Psoas muscle (tissue), 7 donors: ENCODE measurements at regions not wholly inside any gene's neighbourhood (a gene's known extent, or its start where the extent isn't known, plus 50 kb on each side); places are given as distances from the start of the nearest gene placed in this dataset.

Experiments
- ATAC-seq, 4 donors: fragments of 200-7000 bp; cut with Tn5 transposase; one replicate each; pipeline ENCODE4 v1.9.1; 2020; ENCODE audit warnings: moderate library complexity in 3 of 4, mild to moderate bottlenecking in 2 of 4
- DNase-seq, 2 donors: peaks; one replicate each; pipeline ENCODE4 v3.0.0-alpha.2; 2020
- H3K27ac ChIP-seq: fragments of 200-600 bp; one replicate; pipeline ENCODE4 v1.8.0; 2022
- H3K27me3 ChIP-seq, 3 donors: fragments of 200-600 bp in 1 of 3; one replicate each; pipeline versions ENCODE4 v1.6.1 to v1.8.0; 2013 to 2022; ENCODE audit warnings: low read length in 2 of 3, mild to moderate bottlenecking in 2 of 3, moderate library complexity in 1 of 3; ENCODE audit not compliant: insufficient read depth in 3 of 3
- H3K36me3 ChIP-seq, 2 donors: fragments of 200-600 bp in 1 of 2; one replicate each; pipeline versions ENCODE4 v1.6.1 to v1.8.0; 2013 to 2022; ENCODE audit warnings: low read depth in 1 of 2, mild to moderate bottlenecking in 1 of 2, moderate library complexity in 1 of 2; ENCODE audit not compliant: insufficient read depth in 1 of 2
- H3K4me1 ChIP-seq: fragments of 200-600 bp; one replicate; pipeline ENCODE4 v1.8.0; 2022
- H3K4me3 ChIP-seq: fragments of 200-600 bp; one replicate; pipeline ENCODE4 v1.8.0; 2022; ENCODE audit warnings: mild to moderate bottlenecking
- H3K9me3 ChIP-seq: fragments of 200-600 bp; one replicate; pipeline ENCODE4 v1.8.0; 2022
- WGBS, 3 donors: extraction: QIAGEN DNeasy Blood & Tissue Kit; methylation state at CpG; one replicate each; pipeline versions ENCODE4 v1.1.6 to v1.1.7; 2013; 5-methylcytosine and 5-hydroxymethylcytosine counted together
- intact Hi-C, 2 donors: fragments of 100-400 bp; cut with DNase I; formaldehyde crosslinking; loops; one replicate each; pipeline versions ENCODE4 v1.11.0 to v1.14.2; 2022
- TF ChIP-seq, protein P1 (sequence below): fragments of 200-600 bp; IDR thresholded peaks from one replicate; pipeline ENCODE4 v1.8.0; 2022; ENCODE audit warnings: antibody characterized with exemption
- donor health status: healthy with polysubstance abuse.
- donor health status: DM: no; HTN: no; CAD: no; lungs with moderate emphysema.
- donor health status: Bipolar disorder and iron deficiency.
- donor health status: healthy.
- donor health status: DM: yes; HTN: yes; CAD: no.
- donor health status: DM: no; HTN: no; CAD: no.
- donor health status: DM: yes; HTN: yes; CAD: no.

DNA sequence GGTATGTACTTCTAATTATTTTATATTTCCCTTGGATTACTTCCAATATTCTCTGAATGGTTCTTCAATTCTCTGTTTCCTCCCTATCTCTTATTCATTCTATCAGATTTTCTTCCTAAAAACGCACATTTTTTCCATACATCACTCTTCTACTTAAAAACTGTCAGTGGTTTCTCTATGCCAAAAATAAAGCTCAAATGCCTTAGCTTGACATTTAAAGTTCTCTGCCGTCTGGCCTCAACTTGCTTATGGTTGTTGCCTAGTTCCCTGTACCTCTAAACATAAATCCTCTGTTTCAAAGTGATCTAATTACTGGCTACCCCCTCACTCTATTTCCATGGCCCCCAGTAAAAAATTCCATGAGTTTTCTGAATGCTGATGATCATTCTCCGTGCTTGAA, 671.0 kb upstream of the ADGRL2 start:
- intact Hi-C loops, result no loop called here
- Histone ChIP-seq H3K27ac (no peak overlapping the region), H3K9me3 (no peaks in the 10 kb centered on the region), H3K36me3 (no peaks in the 10 kb centered on the region), H3K4me1 (no peaks in the 10 kb centered on the region), H3K27me3 (no peaks in the 10 kb centered on the region), H3K4me3 (no peak overlapping the region)
- ATAC-seq (no peak), DNase-seq (no peak)
- WGBS, 3 donors, result 44 to 51% (median 45%) methylated on average over 3 of the region's 3 CpGs
- TF ChIP-seq, protein P1, sequence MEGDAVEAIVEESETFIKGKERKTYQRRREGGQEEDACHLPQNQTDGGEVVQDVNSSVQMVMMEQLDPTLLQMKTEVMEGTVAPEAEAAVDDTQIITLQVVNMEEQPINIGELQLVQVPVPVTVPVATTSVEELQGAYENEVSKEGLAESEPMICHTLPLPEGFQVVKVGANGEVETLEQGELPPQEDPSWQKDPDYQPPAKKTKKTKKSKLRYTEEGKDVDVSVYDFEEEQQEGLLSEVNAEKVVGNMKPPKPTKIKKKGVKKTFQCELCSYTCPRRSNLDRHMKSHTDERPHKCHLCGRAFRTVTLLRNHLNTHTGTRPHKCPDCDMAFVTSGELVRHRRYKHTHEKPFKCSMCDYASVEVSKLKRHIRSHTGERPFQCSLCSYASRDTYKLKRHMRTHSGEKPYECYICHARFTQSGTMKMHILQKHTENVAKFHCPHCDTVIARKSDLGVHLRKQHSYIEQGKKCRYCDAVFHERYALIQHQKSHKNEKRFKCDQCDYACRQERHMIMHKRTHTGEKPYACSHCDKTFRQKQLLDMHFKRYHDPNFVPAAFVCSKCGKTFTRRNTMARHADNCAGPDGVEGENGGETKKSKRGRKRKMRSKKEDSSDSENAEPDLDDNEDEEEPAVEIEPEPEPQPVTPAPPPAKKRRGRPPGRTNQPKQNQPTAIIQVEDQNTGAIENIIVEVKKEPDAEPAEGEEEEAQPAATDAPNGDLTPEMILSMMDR, result no peak

DNA sequence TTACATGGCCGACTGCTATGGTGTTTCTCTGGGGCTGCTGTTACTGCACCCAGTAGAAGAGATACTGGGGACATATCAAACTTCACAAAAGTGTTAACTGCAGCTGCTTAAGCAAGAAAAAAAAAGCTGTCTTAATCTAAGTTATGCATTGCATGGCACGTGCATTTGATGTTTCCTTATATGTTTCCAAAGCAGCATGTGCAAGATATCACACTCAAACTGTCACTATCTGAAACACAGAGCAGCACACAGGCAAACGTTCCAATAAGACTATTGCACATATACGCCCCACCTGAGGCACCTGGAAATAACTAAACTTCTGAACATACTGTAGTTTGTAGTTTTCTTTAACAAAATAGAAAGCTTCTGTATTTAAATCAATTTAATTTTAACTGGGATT, 671.4 kb upstream of the ADGRL2 start:
- H3K4me3 ChIP-seq, result no peak overlapping the region
- H3K27ac ChIP-seq, result no peak overlapping the region
- H3K27me3 ChIP-seq, result no peaks in the 10 kb centered on the region
- no peaks in the 10 kb centered on the region for H3K36me3 ChIP-seq
- H3K9me3 ChIP-seq, result no peaks in the 10 kb centered on the region
- ATAC-seq (no peak), DNase-seq (no peak)
- no peaks in the 10 kb centered on the region for H3K4me1 ChIP-seq
- TF ChIP-seq, protein P1, result no peak
- intact Hi-C loops, result no loop called here
- WGBS, 3 donors, result 30 to 44% (median 31%) methylated on average over 4 of the region's 4 CpGs

- Histone ChIP-seq H3K4me1 (no peaks in the 10 kb centered on the region), H3K36me3 (no peaks in the 10 kb centered on the region), H3K4me3 (no peak overlapping the region), H3K27ac (no peak overlapping the region), H3K9me3 (no peaks in the 10 kb centered on the region), H3K27me3 (no peaks in the 10 kb centered on the region)
- TF ChIP-seq, protein P1, result no peak
- intact Hi-C loops, result no loop called here
- 95 to 98% (median 97%) methylated on average over 1 of the region's 1 CpG for WGBS, 3 donors
- no peak for ATAC-seq
- no peak for DNase-seq
Observed at GRCh38 chr1:81128079-81128478, 672.7 kb upstream of the ADGRL2 start.

DNA sequence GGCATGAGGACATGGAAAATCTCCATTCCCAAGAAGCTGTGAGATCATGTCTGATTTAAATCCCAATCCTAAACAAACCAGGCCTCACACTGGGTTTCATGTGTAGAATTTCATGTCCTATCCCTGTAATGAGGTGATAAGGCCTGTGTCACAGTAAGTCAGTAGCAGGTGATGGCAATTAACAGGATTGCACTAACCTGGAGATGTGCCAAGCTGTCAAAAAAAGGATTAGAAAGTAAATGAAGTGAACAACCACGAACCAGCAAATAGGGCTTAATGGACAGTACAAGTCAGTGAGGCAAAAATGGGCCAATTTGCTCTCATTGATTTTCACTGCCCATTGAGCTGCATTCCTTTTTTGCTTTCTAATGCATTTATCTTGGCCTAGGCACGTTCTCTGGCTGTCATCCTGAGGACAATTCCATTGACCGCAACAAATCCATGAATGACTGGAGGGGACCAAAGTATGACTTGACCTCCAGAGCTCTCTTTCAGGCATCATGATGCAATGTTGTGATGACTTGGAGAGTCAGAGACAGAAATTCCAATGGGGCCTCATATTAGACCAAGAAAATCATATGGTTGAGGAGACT, 673.6 kb upstream of the ADGRL2 start:
- ATAC-seq (no peak), DNase-seq (no peak)
- 14 to 26% (median 23%) methylated on average over 3 of the region's 3 CpGs for WGBS, 3 donors
- Histone ChIP-seq H3K36me3 (no peaks in the 10 kb centered on the region), H3K4me1 (no peaks in the 10 kb centered on the region), H3K27ac (no peak overlapping the region), H3K4me3 (no peak overlapping the region), H3K27me3 (no peaks in the 10 kb centered on the region), H3K9me3 (no peaks in the 10 kb centered on the region)
- TF ChIP-seq, protein P1, result no peak
- intact Hi-C loops, result no loop called here

GRCh38 chr1:81125672-81126071, 675.1 kb upstream of the ADGRL2 start:
- no peak for ATAC-seq

More at GRCh38 chr1:81125672-81126071, 675.1 kb upstream of the ADGRL2 start:
- no peak overlapping the region for H3K4me3 ChIP-seq
- no peaks in the 10 kb centered on the region for H3K4me1 ChIP-seq
- no peak for DNase-seq
- 61 to 72% (median 69%) methylated on average over 4 of the region's 4 CpGs for WGBS, 3 donors
- TF ChIP-seq, protein P1, result no peak
- intact Hi-C loops, result no loop called here
- H3K27me3 ChIP-seq, result no peaks in the 10 kb centered on the region
- H3K9me3 ChIP-seq, result no peaks in the 10 kb centered on the region
- H3K27ac ChIP-seq, result no peak overlapping the region
- H3K36me3 ChIP-seq, result no peaks in the 10 kb centered on the region
